Lower leg skin (tissue), 4 donors: ENCODE measurements at regions not wholly inside any gene's neighbourhood (a gene's known extent, or its start where the extent isn't known, plus 50 kb on each side); places are given as distances from the start of the nearest gene placed in this dataset.

Experiments
- DNase-seq, 2 donors: peaks; one replicate each; pipeline ENCODE4 v3.0.0-alpha.2; 2019; ENCODE audit warnings: low spot score in 2 of 2
- H3K4me3 ChIP-seq: fragments of 200-600 bp; sonication (generic); 2 replicates; pipeline ENCODE4 v1.5.1; 2017; ENCODE audit warnings: mild to moderate bottlenecking, low read depth; ENCODE audit not compliant: poor library complexity, severe bottlenecking
- POLR2A ChIP-seq, 2 donors: fragments of 450-650 bp; IDR thresholded peaks; one replicate each; pipeline ENCODE4 v1.6.1; 2016 to 2017; ENCODE audit warnings: antibody characterized with exemption in 2 of 2, mild to moderate bottlenecking in 1 of 2, moderate library complexity in 1 of 2
- WGBS, 2 donors: methylation state at CpG; one replicate each; pipeline ENCODE4 v1.1.5; 2018; 5-methylcytosine and 5-hydroxymethylcytosine counted together
- intact Hi-C: fragments of 100-400 bp; cut with DNase I; formaldehyde crosslinking; loops from one replicate; pipeline ENCODE4 v1.15.0; 2023; ENCODE audit warnings: low total_unique reads
- TF ChIP-seq, protein P1 (sequence below), 3 donors: fragments of 450-650 bp; IDR thresholded peaks; one replicate each; pipeline ENCODE4 v1.5.1; 2016; ENCODE audit warnings: antibody characterized with exemption in 3 of 3, mild to moderate bottlenecking in 3 of 3, moderate library complexity in 2 of 3

- WGBS, 2 donors, result 83 to 88% methylated on average over 12 to 15 of the region's 15 CpGs
- intact Hi-C loops, result no loop called here
- peak in 1 of 2 donors; percentile 78 for DNase-seq
- TF ChIP-seq, protein P1, sequence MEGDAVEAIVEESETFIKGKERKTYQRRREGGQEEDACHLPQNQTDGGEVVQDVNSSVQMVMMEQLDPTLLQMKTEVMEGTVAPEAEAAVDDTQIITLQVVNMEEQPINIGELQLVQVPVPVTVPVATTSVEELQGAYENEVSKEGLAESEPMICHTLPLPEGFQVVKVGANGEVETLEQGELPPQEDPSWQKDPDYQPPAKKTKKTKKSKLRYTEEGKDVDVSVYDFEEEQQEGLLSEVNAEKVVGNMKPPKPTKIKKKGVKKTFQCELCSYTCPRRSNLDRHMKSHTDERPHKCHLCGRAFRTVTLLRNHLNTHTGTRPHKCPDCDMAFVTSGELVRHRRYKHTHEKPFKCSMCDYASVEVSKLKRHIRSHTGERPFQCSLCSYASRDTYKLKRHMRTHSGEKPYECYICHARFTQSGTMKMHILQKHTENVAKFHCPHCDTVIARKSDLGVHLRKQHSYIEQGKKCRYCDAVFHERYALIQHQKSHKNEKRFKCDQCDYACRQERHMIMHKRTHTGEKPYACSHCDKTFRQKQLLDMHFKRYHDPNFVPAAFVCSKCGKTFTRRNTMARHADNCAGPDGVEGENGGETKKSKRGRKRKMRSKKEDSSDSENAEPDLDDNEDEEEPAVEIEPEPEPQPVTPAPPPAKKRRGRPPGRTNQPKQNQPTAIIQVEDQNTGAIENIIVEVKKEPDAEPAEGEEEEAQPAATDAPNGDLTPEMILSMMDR (IDR thresholded peaks at IDR 0.05), result no peak
- TF ChIP-seq POLR2A (IDR thresholded peaks at IDR 0.05), result no peak
- no peak overlapping the region for H3K4me3 ChIP-seq
Observed at GRCh38 chr22:49721211-49721763, 106.4 kb downstream of the BRD1 start.

GRCh38 chr22:49720279-49720959 is 107.3 kb downstream of the BRD1 start:
- intact Hi-C loops, result no loop called here
- no peak for TF ChIP-seq POLR2A (IDR thresholded peaks at IDR 0.05)
- TF ChIP-seq, protein P1 (IDR thresholded peaks at IDR 0.05), result no peak
- 76 to 83% methylated on average over 17 of the region's 18 CpGs for WGBS, 2 donors
- H3K4me3 ChIP-seq, result no peak overlapping the region
- peak in 1 of 2 donors; percentile 80 for DNase-seq

DNA sequence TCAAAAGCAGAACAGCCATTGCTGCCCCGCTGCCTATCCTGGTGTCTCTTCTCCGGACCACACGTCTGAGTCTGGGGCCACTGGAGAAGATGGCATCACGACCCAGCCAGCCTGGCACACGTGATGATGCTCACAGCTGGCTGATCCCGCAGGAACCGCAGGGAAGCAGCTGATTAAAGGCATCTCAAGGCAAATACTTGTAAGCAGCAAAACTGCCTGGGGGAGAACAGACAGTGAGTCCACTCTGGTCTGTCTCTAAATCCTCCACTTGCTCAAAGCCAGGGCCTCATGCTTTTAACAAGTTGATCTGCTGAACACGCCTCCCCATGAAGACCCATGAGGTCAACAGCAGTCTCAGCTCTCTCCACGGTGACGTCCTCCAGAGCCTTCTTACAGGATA is 108.6 kb downstream of the BRD1 start:
- 73 to 77% methylated on average over 9 to 10 of the region's 10 CpGs for WGBS, 2 donors
- peak in 1 of 2 donors; percentile 72 for DNase-seq
- intact Hi-C loops, result no loop called here
- TF ChIP-seq, protein P1 (IDR thresholded peaks at IDR 0.05), result no peak
- TF ChIP-seq POLR2A (IDR thresholded peaks at IDR 0.05), result no peak
- no peak overlapping the region for H3K4me3 ChIP-seq

- no peak for TF ChIP-seq POLR2A (IDR thresholded peaks at IDR 0.05)
- TF ChIP-seq, protein P1 (IDR thresholded peaks at IDR 0.05), result no peak
- 75 to 89% methylated on average over 7 of the region's 7 CpGs for WGBS, 2 donors
- H3K4me3 ChIP-seq, result no peak overlapping the region
- intact Hi-C loops, result no loop called here
- peak in 1 of 2 donors; percentile 72 for DNase-seq
Observed at GRCh38 chr22:49718396-49718795, 109.3 kb downstream of the BRD1 start.

DNA sequence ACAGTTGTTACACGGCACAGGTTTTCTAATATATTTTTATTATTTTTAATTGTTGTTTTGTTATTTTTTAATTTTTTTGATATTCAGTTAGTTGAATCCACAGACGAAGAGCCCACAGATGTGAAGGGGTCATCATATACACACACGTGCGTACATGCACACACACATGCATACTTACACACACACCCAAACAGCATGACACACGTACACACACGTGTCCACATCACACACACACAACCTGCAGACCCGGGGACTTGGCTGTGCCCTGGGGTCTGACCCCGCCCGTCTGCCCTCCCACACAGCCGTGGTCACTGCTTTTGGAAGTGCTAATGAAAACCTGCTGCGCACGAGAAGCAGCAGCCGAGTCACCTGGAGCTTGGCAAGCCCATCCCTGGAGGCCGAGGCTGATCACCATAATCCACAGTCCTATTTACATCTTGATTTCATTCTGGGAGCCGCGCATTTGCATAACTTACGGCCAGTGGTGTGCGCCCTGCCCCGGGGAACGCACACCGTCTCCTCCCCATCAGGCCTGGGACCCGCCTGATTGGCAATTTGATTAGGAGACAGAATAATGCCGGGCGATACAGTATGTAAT is 110.3 kb downstream of the BRD1 start:
- WGBS, 2 donors, result 57% methylated on average over 24 of the region's 24 CpGs
- peak in 1 of 2 donors; percentile 52 for DNase-seq

More for the DNA sequence above, 110.3 kb downstream of the BRD1 start:
- TF ChIP-seq, protein P1 (IDR thresholded peaks at IDR 0.05), result no peak
- no peak for TF ChIP-seq POLR2A (IDR thresholded peaks at IDR 0.05)
- intact Hi-C loops, result no loop called here
- no peak overlapping the region for H3K4me3 ChIP-seq
